Prostate gland (tissue), 2 donors: ENCODE measurements at regions not wholly inside any gene's neighbourhood (a gene's known extent, or its start where the extent isn't known, plus 50 kb on each side); places are given as distances from the start of the nearest gene placed in this dataset.
"Not testable (repeated sequence)": the region's sequence is repeated elsewhere in the genome, so short reads cannot be mapped to it uniquely, and the experiment has no call there.

Source experiments
- DNase-seq: peaks from one replicate; pipeline ENCODE4 v3.0.0-alpha.2; 2019; ENCODE audit warnings: low spot score
- H3K27ac ChIP-seq, 2 donors: fragments of 200-600 bp; sonication (generic); 2 replicates each; pipeline ENCODE4 v1.5.1; 2017 to 2019
- H3K27me3 ChIP-seq: fragments of 200-600 bp; sonication (generic); replicated peaks from 2 replicates; pipeline ENCODE4 v1.5.1; 2019; ENCODE audit not compliant: insufficient read depth
- H3K36me3 ChIP-seq, 2 donors: fragments of 200-600 bp; sonication (generic); 1 replicate in 1 of 2; 2 replicates in 1 of 2; pipeline versions ENCODE4 v1.5.1 to v1.8.1; 2017 to 2019
- H3K4me1 ChIP-seq: fragments of 200-600 bp; sonication (generic); replicated peaks from 2 replicates; pipeline ENCODE4 v1.5.1; 2019
- H3K4me3 ChIP-seq, 2 donors: fragments of 200-600 bp; sonication (generic); 2 replicates each; pipeline ENCODE4 v1.5.1; 2017 to 2019
- H3K9me3 ChIP-seq: fragments of 200-600 bp; sonication (generic); 2 replicates; pipeline ENCODE4 v1.5.1; 2017
- POLR2A ChIP-seq: fragments of 450-650 bp; IDR thresholded peaks from one replicate; pipeline ENCODE4 v1.6.1; 2016; ENCODE audit warnings: antibody characterized with exemption, mild to moderate bottlenecking
- POLR2AphosphoS5 ChIP-seq: sonication (generic); formaldehyde crosslinking; IDR thresholded peaks from one replicate; pipeline ENCODE4 v1.6.1; 2017; ENCODE audit warnings: antibody characterized with exemption
- WGBS: methylation state at CpG from one replicate; pipeline ENCODE4 v1.1.5; 2018; 5-methylcytosine and 5-hydroxymethylcytosine counted together
- intact Hi-C: fragments of 100-400 bp; cut with DNase I; formaldehyde crosslinking; loops from one replicate; pipeline ENCODE4 v1.14.2; 2022
- TF ChIP-seq, protein P1 (sequence below), 4 experiments: fragments of 200-600 bp in 2 of 4; fragments of 450-650 bp in 2 of 4; sonication (generic) in 2 of 4; IDR thresholded peaks; 1 replicate in 3 of 4; 2 replicates in 1 of 4; pipeline ENCODE4 v1.5.1; 2016 to 2019; ENCODE audit warnings: antibody characterized with exemption in 4 of 4, mild to moderate bottlenecking in 2 of 4, moderate library complexity in 2 of 4

DNA sequence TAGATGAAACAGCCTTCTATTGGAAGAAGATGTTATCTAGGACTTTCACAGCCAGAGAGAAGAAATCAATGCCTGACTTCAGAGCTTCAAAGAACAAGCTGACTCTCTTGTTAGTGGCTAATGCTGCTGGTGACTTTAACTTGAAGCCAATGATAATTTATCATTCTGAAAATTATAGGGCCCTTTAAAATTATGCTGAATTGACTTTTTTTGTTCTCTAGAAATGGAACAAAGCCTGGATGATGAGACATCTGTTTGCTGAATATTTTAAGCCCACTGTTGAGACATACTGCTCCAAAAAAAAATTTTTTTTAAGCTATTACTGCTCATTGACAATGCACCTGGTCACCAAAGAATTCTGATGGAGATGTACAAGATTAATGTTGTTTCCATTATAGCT is 189.2 kb downstream of the MBL2 start:
- no peak for TF ChIP-seq POLR2A
- TF ChIP-seq, protein P1, sequence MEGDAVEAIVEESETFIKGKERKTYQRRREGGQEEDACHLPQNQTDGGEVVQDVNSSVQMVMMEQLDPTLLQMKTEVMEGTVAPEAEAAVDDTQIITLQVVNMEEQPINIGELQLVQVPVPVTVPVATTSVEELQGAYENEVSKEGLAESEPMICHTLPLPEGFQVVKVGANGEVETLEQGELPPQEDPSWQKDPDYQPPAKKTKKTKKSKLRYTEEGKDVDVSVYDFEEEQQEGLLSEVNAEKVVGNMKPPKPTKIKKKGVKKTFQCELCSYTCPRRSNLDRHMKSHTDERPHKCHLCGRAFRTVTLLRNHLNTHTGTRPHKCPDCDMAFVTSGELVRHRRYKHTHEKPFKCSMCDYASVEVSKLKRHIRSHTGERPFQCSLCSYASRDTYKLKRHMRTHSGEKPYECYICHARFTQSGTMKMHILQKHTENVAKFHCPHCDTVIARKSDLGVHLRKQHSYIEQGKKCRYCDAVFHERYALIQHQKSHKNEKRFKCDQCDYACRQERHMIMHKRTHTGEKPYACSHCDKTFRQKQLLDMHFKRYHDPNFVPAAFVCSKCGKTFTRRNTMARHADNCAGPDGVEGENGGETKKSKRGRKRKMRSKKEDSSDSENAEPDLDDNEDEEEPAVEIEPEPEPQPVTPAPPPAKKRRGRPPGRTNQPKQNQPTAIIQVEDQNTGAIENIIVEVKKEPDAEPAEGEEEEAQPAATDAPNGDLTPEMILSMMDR (IDR thresholded peaks at IDR 0.05): no peak
- TF ChIP-seq POLR2AphosphoS5: no peak
- Histone ChIP-seq H3K4me3 (no peak overlapping the region), H3K4me1 (no peaks in the 10 kb centered on the region), H3K27me3 (no peaks in the 10 kb centered on the region), H3K9me3 (no peaks in the 10 kb centered on the region), H3K27ac (no peak overlapping the region), H3K36me3 (no peaks in the 10 kb centered on the region)
- DNase-seq: no peak
- intact Hi-C loops: no loop called here

DNA sequence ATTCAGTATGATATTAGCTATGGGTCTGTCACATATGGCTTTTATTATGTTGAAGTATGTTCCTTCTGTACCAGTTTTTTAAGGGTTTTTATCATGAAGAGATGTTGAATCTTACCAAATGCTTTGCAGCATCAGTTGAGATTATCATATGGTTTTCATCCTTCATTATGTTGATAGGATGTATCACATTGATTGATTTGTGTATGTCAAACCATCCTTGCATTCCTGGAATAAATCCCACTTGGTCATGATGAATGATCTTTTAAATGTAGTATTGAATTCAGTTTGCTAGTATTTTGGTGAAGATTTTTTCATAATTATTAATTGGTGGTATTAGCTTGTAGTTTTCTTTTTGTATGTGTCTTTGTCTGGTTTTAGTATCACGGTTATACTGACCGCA is 185.9 kb downstream of the MBL2 start:
- TF ChIP-seq POLR2AphosphoS5 (no peak), POLR2A (no peak)
- TF ChIP-seq, protein P1 (IDR thresholded peaks at IDR 0.05): no peak
- WGBS: 98% methylated on average over 2 of the region's 2 CpGs

DNA sequence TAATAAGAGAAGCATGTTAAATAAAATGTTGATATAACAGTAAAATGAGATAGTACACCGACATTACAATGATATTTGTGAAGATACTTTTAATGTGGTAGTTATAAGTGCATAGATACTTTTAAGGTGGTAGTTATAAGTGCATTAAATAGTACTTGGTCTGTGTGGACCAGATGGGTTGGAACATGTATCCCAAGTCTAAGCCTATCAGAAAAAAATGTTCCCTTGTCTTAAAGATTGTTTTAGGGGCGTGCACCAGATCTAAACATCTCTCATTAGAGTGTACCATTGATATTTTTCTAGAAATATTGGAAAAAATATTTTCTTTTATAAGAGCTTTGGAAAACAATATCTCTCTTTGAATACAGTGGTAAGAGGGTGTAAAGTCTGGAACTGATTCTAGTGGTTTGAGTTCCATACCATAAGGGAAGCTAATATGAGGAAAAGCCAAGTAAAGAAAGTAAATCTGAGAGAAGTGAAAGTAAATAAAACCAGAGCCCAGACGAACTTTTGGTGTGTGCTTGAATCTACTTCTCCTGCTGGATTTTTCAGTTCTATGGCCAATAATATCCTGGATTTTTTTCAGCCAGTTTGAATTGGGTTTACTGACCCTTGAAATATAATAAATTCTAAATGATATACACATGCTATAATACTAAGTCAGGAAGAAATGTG is 175.3 kb downstream of the MBL2 start:
- H3K4me3 ChIP-seq: no peak overlapping the region
- H3K4me1 ChIP-seq: no peaks in the 10 kb centered on the region
- no peak overlapping the region for H3K27ac ChIP-seq
- H3K9me3 ChIP-seq: no peaks in the 10 kb centered on the region
- TF ChIP-seq POLR2AphosphoS5 (no peak), POLR2A (no peak)
- TF ChIP-seq, protein P1 (IDR thresholded peaks at IDR 0.05): no peak
- H3K27me3 ChIP-seq: no peaks in the 10 kb centered on the region
- no peak for DNase-seq
- 52% methylated on average over 3 of the region's 3 CpGs for WGBS
- no peaks in the 10 kb centered on the region for H3K36me3 ChIP-seq
- intact Hi-C loops: no loop called here

More for the DNA sequence above, 185.9 kb downstream of the MBL2 start:
- no peak overlapping the region for H3K4me3 ChIP-seq
- intact Hi-C loops: no loop called here
- no peak overlapping the region for H3K27ac ChIP-seq
- no peak for DNase-seq
- H3K9me3 ChIP-seq: no peaks in the 10 kb centered on the region
- no peaks in the 10 kb centered on the region for H3K4me1 ChIP-seq
- no peaks in the 10 kb centered on the region for H3K36me3 ChIP-seq
- no peaks in the 10 kb centered on the region for H3K27me3 ChIP-seq

DNA sequence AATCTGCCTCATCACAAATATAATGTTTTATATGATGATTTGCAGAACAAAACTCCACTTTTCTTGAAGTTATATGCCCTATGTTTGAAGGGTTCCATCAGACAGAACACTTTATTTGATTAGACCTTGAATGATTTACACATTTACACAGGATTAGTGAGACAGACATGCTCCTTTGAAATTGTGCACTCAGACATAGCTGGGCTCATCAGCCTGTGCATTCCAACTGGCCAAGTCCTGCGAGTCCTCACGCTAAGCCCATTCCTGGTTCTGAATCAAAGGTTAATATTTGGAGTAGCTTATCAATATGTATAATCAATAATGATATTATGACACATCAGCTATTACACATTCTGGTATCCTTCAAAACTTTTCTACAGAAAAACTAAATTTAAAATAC is 173.6 kb downstream of the MBL2 start:
- no peak overlapping the region for H3K4me3 ChIP-seq
- no peaks in the 10 kb centered on the region for H3K27me3 ChIP-seq
- 58% methylated on average over 2 of the region's 2 CpGs for WGBS
- no peak overlapping the region for H3K27ac ChIP-seq
- intact Hi-C loops: no loop called here
- no peak for DNase-seq
- no peaks in the 10 kb centered on the region for H3K9me3 ChIP-seq
- H3K36me3 ChIP-seq: no peaks in the 10 kb centered on the region
- no peaks in the 10 kb centered on the region for H3K4me1 ChIP-seq
- TF ChIP-seq POLR2AphosphoS5 (no peak), POLR2A (no peak)
- TF ChIP-seq, protein P1 (IDR thresholded peaks at IDR 0.05): no peak

- Histone ChIP-seq H3K4me3 (no peak overlapping the region), H3K27ac (no peak overlapping the region), H3K4me1 (no peaks in the 10 kb centered on the region), H3K9me3 (no peaks in the 10 kb centered on the region), H3K36me3 (no peaks in the 10 kb centered on the region), H3K27me3 (no peaks in the 10 kb centered on the region)
- 56% methylated on average over 5 of the region's 5 CpGs for WGBS
- no peak for TF ChIP-seq POLR2AphosphoS5
- TF ChIP-seq, protein P1 (IDR thresholded peaks at IDR 0.05): no peak
- TF ChIP-seq POLR2A: no peak
- intact Hi-C loops: no loop called here
- DNase-seq: no peak
Measured at GRCh38 chr10:52599551-52600200, 172.9 kb downstream of the MBL2 start.

DNA sequence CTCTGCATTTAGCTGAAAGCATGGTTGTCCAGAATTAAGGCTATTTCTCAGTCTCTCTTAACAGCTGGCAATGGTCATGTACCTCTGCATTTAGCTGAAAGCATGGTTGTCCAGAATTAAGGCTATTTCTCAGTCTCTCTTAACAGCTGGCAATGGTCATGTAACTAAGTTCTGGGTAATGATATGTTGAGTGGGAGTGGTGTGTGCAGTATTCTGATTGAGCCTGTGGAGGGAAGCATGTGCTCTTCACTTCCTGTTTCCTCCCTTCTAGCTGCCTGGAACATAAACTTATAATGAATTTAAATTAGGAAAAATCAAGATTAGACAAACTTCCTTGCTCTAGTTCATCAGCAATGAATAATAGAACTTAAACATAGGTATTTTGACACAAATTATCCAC is 168.5 kb downstream of the MBL2 start:
- H3K27ac ChIP-seq, intact Hi-C loops, H3K9me3 ChIP-seq, DNase-seq, H3K4me3 ChIP-seq, H3K27me3 ChIP-seq, H3K36me3 ChIP-seq, H3K4me1 ChIP-seq: not testable (repeated sequence)
